Loucy (cell line): ENCODE measurements at regions not wholly inside any gene's neighbourhood (a gene's known extent, or its start where the extent isn't known, plus 50 kb on each side); places are given as distances from the start of the nearest gene placed in this dataset.

ENCODE experiments used
- H2AFZ ChIP-seq: fragments of 200-600 bp; sonication (generic); 2 replicates; pipeline ENCODE4 v1.6.0; 2016; ENCODE audit warnings: antibody characterized with exemption, mild to moderate bottlenecking, low read length, moderate library complexity
- H3F3A ChIP-seq: fragments of 200-600 bp; 2 replicates; pipeline ENCODE4 v1.6.0; 2016; ENCODE audit warnings: antibody characterized with exemption, low read depth, mild to moderate bottlenecking
- H3K27me3 ChIP-seq: fragments of 200-600 bp; sonication (generic); 2 replicates; pipeline ENCODE4 v1.6.1; 2014; ENCODE audit warnings: low read length, mild to moderate bottlenecking; ENCODE audit not compliant: insufficient read depth, poor library complexity, severe bottlenecking
- H3K36me3 ChIP-seq: fragments of 200-600 bp; sonication (generic); 2 replicates; pipeline ENCODE4 v1.6.1; 2016; ENCODE audit warnings: low read length; ENCODE audit not compliant: insufficient read depth
- H3K4me1 ChIP-seq: fragments of 200-600 bp; sonication (generic); 2 replicates; pipeline ENCODE4 v1.5.1; 2014; ENCODE audit warnings: low read length, mild to moderate bottlenecking; ENCODE audit not compliant: insufficient read depth, poor library complexity, severe bottlenecking
- H3K4me2 ChIP-seq: fragments of 200-600 bp; sonication (generic); 2 replicates; pipeline ENCODE4 v1.6.0; 2014; ENCODE audit warnings: antibody characterized with exemption, low read length, low read depth, mild to moderate bottlenecking; ENCODE audit not compliant: poor library complexity, severe bottlenecking
- H3K4me3 ChIP-seq: fragments of 200-600 bp; sonication (generic); 2 replicates; pipeline ENCODE4 v1.5.1; 2014; ENCODE audit warnings: low read length, mild to moderate bottlenecking, mixed read lengths; ENCODE audit not compliant: poor library complexity, severe bottlenecking
- H3K79me2 ChIP-seq: fragments of 200-600 bp; sonication (generic); 2 replicates; pipeline ENCODE4 v1.6.1; 2014; ENCODE audit warnings: low read length; ENCODE audit not compliant: insufficient read depth
- H3K9ac ChIP-seq: fragments of 200-600 bp; sonication (generic); 2 replicates; pipeline ENCODE4 v1.6.0; 2014; ENCODE audit warnings: mild to moderate bottlenecking, low read depth, low read length, moderate library complexity; ENCODE audit not compliant: poor library complexity, severe bottlenecking
- H3K9me2 ChIP-seq: fragments of 200-600 bp; sonication (generic); replicated peaks from 2 replicates; pipeline ENCODE4 v1.6.1; 2016; ENCODE audit warnings: low read depth, low read length, mixed read lengths
- H3K9me3 ChIP-seq: fragments of 200-600 bp; sonication (generic); 2 replicates; pipeline ENCODE4 v1.6.1; 2014; ENCODE audit warnings: mild to moderate bottlenecking, antibody characterized with exemption, low read length, low read depth; ENCODE audit not compliant: insufficient read depth
- H4K20me1 ChIP-seq: fragments of 200-600 bp; sonication (generic); 2 replicates; pipeline ENCODE4 v1.6.0; 2014; ENCODE audit warnings: antibody characterized with exemption, low read length, mild to moderate bottlenecking; ENCODE audit not compliant: insufficient read depth, poor library complexity, severe bottlenecking
- CTCF ChIP-seq: fragments of 200-600 bp; sonication (generic); conservative IDR thresholded peaks from 2 replicates; pipeline ENCODE4 v1.5.1; 2014; ENCODE audit warnings: mild to moderate bottlenecking, antibody characterized with exemption, low read length
- EZH2phosphoT487 ChIP-seq: fragments of 200-600 bp; IDR thresholded peaks from 2 replicates; pipeline ENCODE4 v1.6.1; 2018; ENCODE audit warnings: antibody characterized with exemption, mild to moderate bottlenecking, moderate library complexity, borderline replicate concordance

GRCh38 chr15:61605343-61605742, 376.2 kb upstream of the RORA start:
- Histone ChIP-seq H3K9ac (no peak overlapping the region), H3K9me3 (no peaks in the 10 kb centered on the region), H2AFZ (no peak overlapping the region), H3F3A (no peaks in the 10 kb centered on the region), H3K9me2 (no peaks in the 10 kb centered on the region), H3K4me3 (no peak overlapping the region), H3K27me3 (peaks cover 4% of the 10 kb centered on the region), H3K79me2 (no peaks in the 10 kb centered on the region), H3K4me2 (no peak overlapping the region), H3K4me1 (no peaks in the 10 kb centered on the region), H4K20me1 (no peaks in the 10 kb centered on the region), H3K36me3 (no peaks in the 10 kb centered on the region)
- TF ChIP-seq EZH2phosphoT487 (no peak), CTCF (no peak)

GRCh38 chr15:61598655-61599054, 369.6 kb upstream of the RORA start:
- no peaks in the 10 kb centered on the region for H3F3A ChIP-seq
- H3K4me1 ChIP-seq, result no peaks in the 10 kb centered on the region
- H3K9me2 ChIP-seq, result no peaks in the 10 kb centered on the region
- TF ChIP-seq CTCF, result no peak
- TF ChIP-seq EZH2phosphoT487, result no peak
- no peak overlapping the region for H3K4me2 ChIP-seq
- H3K36me3 ChIP-seq, result no peaks in the 10 kb centered on the region
- H3K4me3 ChIP-seq, result no peak overlapping the region
- peaks cover 6% of the 10 kb centered on the region for H3K27me3 ChIP-seq
- H2AFZ ChIP-seq, result no peak overlapping the region
- no peaks in the 10 kb centered on the region for H3K9me3 ChIP-seq
- no peaks in the 10 kb centered on the region for H4K20me1 ChIP-seq
- no peak overlapping the region for H3K9ac ChIP-seq
- H3K79me2 ChIP-seq, result no peaks in the 10 kb centered on the region

GRCh38 chr15:61584410-61584809, 355.3 kb upstream of the RORA start:
- H3K4me3 ChIP-seq, result no peak overlapping the region

More at GRCh38 chr15:61584410-61584809, 355.3 kb upstream of the RORA start:
- peaks cover 10% of the 10 kb centered on the region for H3K4me1 ChIP-seq
- no peaks in the 10 kb centered on the region for H4K20me1 ChIP-seq
- no peaks in the 10 kb centered on the region for H3K79me2 ChIP-seq
- no peaks in the 10 kb centered on the region for H3K27me3 ChIP-seq
- no peaks in the 10 kb centered on the region for H3F3A ChIP-seq
- no peak overlapping the region for H3K4me2 ChIP-seq
- no peak overlapping the region for H3K9ac ChIP-seq
- H3K9me3 ChIP-seq, result no peaks in the 10 kb centered on the region
- H3K36me3 ChIP-seq, result no peaks in the 10 kb centered on the region
- H2AFZ ChIP-seq, result no peak overlapping the region
- no peak for TF ChIP-seq EZH2phosphoT487
- TF ChIP-seq CTCF, result no peak
- no peaks in the 10 kb centered on the region for H3K9me2 ChIP-seq
